ENCODE measurements at regions not wholly inside any gene's neighbourhood (a gene's known extent, or its start where the extent isn't known, plus 50 kb on each side); places are given as distances from the start of the nearest gene placed in this dataset.
A peak's percentile ranks its signal among the peaks of the same experiment; 100 is the strongest.

DNA sequence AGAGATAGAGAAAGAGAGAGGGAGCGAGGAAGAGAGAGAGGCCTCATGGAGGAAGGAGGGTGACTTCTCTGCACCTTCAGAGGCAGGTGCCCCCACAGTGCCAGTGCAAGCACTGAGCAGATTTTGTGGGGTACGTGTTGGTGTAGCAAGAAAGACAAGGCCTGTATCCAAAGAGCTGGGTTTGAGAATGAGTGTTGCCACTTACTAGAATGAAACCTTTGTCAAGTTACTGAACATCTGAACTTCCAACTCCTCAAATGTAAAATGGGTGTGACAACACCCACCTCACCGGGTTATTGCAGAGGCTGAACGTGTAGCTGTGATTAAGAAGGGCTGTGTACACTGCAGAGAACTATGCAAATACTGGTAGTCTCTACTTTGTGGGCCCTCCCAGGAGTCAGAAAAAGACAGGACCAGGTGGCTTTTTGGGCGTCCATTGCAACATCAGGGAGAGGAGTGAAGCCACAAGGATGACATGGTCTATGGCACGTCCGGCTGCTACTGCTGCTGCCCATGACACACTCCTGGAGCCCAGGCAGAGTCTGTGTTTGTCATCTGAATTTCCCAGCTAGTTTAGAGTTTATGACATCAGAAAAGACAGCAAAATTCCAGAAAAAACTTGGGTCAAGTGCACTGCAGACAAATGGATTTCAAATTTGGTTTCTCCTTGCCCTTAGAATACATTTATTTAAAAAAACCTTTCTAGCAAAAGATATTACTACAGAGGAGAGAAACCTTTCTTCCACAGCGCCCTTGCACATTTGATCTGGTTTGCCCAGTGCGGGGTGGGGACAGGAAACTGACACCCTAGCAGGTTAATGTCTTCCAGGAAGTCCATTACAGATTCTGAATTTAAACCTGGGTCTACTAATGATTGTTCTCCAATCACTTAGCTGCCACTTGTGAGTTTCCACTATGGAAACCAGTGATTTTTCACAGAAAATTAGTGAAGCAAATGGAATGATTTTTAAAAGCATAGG lies 54.0 kb upstream of the ATP12A start:
- no peaks in the 10 kb centered on the region for H3K27me3 ChIP-seq
- no peak overlapping the region for H3K27ac ChIP-seq
- intact Hi-C loops (cut with DNase I): no loop called here
- DNase-seq: no peak
- no peaks in the 10 kb centered on the region for H3K4me1 ChIP-seq (replicated peaks in 1 of 2)
- no peak overlapping the region for H3K4me3 ChIP-seq
- H3K9me3 ChIP-seq (replicated peaks in 1 of 3): no peaks in the 10 kb centered on the region
- 83 to 91% (median 89%) methylated on average over 9 of the region's 9 CpGs for WGBS, 4 donors
- H3K36me3 ChIP-seq (replicated peaks in 1 of 2): no peaks in the 10 kb centered on the region
- TF ChIP-seq, protein P1, sequence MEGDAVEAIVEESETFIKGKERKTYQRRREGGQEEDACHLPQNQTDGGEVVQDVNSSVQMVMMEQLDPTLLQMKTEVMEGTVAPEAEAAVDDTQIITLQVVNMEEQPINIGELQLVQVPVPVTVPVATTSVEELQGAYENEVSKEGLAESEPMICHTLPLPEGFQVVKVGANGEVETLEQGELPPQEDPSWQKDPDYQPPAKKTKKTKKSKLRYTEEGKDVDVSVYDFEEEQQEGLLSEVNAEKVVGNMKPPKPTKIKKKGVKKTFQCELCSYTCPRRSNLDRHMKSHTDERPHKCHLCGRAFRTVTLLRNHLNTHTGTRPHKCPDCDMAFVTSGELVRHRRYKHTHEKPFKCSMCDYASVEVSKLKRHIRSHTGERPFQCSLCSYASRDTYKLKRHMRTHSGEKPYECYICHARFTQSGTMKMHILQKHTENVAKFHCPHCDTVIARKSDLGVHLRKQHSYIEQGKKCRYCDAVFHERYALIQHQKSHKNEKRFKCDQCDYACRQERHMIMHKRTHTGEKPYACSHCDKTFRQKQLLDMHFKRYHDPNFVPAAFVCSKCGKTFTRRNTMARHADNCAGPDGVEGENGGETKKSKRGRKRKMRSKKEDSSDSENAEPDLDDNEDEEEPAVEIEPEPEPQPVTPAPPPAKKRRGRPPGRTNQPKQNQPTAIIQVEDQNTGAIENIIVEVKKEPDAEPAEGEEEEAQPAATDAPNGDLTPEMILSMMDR (IDR thresholded peaks at IDR 0.05): no peak
- TF ChIP-seq POLR2A (IDR thresholded peaks at IDR 0.05): no peak

- WGBS, 4 donors: 65 to 82% (median 73%) methylated on average over 18 to 25 of the region's 25 CpGs
Measured at GRCh38 chr13:24627090-24627714, 53.0 kb upstream of the ATP12A start.

GRCh38 chr13:24627946-24628345 lies 52.3 kb upstream of the ATP12A start:
- DNase-seq: no peak
- no peak overlapping the region for H3K4me3 ChIP-seq
- H3K9me3 ChIP-seq (replicated peaks in 1 of 3): no peaks in the 10 kb centered on the region
- WGBS, 4 donors: 75 to 87% (median 82%) methylated on average over 3 to 9 of the region's 9 CpGs
- no peaks in the 10 kb centered on the region for H3K27me3 ChIP-seq
- H3K36me3 ChIP-seq (replicated peaks in 1 of 2): no peaks in the 10 kb centered on the region
- intact Hi-C loops (cut with DNase I): no loop called here
- TF ChIP-seq, protein P1 (IDR thresholded peaks at IDR 0.05): no peak
- no peak for TF ChIP-seq POLR2A (IDR thresholded peaks at IDR 0.05)
- H3K27ac ChIP-seq: no peak overlapping the region
- H3K4me1 ChIP-seq (replicated peaks in 1 of 2): no peaks in the 10 kb centered on the region

More at GRCh38 chr13:24627090-24627714, 53.0 kb upstream of the ATP12A start:
- intact Hi-C loops (cut with DNase I): no loop called here
- Histone ChIP-seq H3K4me3 (no peak overlapping the region), H3K4me1 (replicated peaks in 1 of 2) (no peaks in the 10 kb centered on the region), H3K27ac (no peak overlapping the region), H3K27me3 (no peaks in the 10 kb centered on the region), H3K9me3 (replicated peaks in 1 of 3) (no peaks in the 10 kb centered on the region), H3K36me3 (replicated peaks in 1 of 2) (no peaks in the 10 kb centered on the region)
- TF ChIP-seq, protein P1 (IDR thresholded peaks at IDR 0.05): peak in 3 of 6 experiments; percentile 13 to 34 (median 28)
- TF ChIP-seq POLR2A (IDR thresholded peaks at IDR 0.05): no peak
- peak in 1 of 7 donors; percentile 13 for DNase-seq

GRCh38 chr13:24629320-24629719 lies 50.9 kb upstream of the ATP12A start:
- no peaks in the 10 kb centered on the region for H3K9me3 ChIP-seq (replicated peaks in 1 of 3)
- no peaks in the 10 kb centered on the region for H3K4me1 ChIP-seq (replicated peaks in 1 of 2)
- intact Hi-C loops (cut with DNase I): no loop called here
- no peak for TF ChIP-seq POLR2A (IDR thresholded peaks at IDR 0.05)
- TF ChIP-seq, protein P1 (IDR thresholded peaks at IDR 0.05): no peak
- no peaks in the 10 kb centered on the region for H3K36me3 ChIP-seq (replicated peaks in 1 of 2)
- WGBS, 4 donors: 42 to 52% (median 49%) methylated on average over 2 of the region's 2 CpGs
- H3K27ac ChIP-seq: no peak overlapping the region
- no peaks in the 10 kb centered on the region for H3K27me3 ChIP-seq
- no peak overlapping the region for H3K4me3 ChIP-seq
- peak in 3 of 7 donors; percentile 39 to 55 (median 39) for DNase-seq

All from adrenal gland (tissue), 9 donors.